H9 (cell line): ENCODE measurements at regions not wholly inside any gene's neighbourhood (a gene's known extent, or its start where the extent isn't known, plus 50 kb on each side); places are given as distances from the start of the nearest gene placed in this dataset.

ENCODE experiments used
- DNase-seq: peaks from one replicate; pipeline ENCODE4 v3.0.0-alpha.2; 2017
- H2AFZ ChIP-seq: one replicate; pipeline ENCODE4 v1.6.1; 2013; ENCODE audit warnings: mild to moderate bottlenecking, low read length, control low read depth, moderate library complexity
- H2AK5ac ChIP-seq: 2 replicates; pipeline ENCODE4 v1.6.1; 2013; ENCODE audit warnings: low read length, control low read depth, mixed read lengths; ENCODE audit not compliant: insufficient read length
- H2BK120ac ChIP-seq: one replicate; pipeline ENCODE4 v1.6.1; 2013; ENCODE audit warnings: low read depth, mild to moderate bottlenecking, low read length, control low read depth, inconsistent platforms; ENCODE audit not compliant: poor library complexity, severe bottlenecking
- H2BK12ac ChIP-seq: 2 replicates; pipeline ENCODE4 v1.6.1; 2013; ENCODE audit warnings: low read length, control low read depth, mixed read lengths, low read depth; ENCODE audit not compliant: insufficient read length
- H2BK15ac ChIP-seq: 2 replicates; pipeline ENCODE4 v1.6.1; 2013; ENCODE audit warnings: low read depth, low read length, control low read depth
- H2BK20ac ChIP-seq: one replicate; pipeline ENCODE4 v1.6.1; 2013; ENCODE audit warnings: low read depth, mild to moderate bottlenecking, low read length, control low read depth, inconsistent platforms; ENCODE audit not compliant: poor library complexity, severe bottlenecking
- H2BK5ac ChIP-seq: 2 replicates; pipeline ENCODE4 v1.6.1; 2013; ENCODE audit warnings: low read length, control low read depth, mixed read lengths; ENCODE audit not compliant: insufficient read length
- H3K14ac ChIP-seq: 2 replicates; pipeline ENCODE4 v1.6.1; 2013; ENCODE audit warnings: low read length, control low read depth; ENCODE audit not compliant: insufficient read depth
- H3K18ac ChIP-seq: 2 replicates; pipeline ENCODE4 v1.6.1; 2013; ENCODE audit warnings: low read depth, mild to moderate bottlenecking, mixed read lengths, low read length, control low read depth; ENCODE audit not compliant: insufficient read length
- H3K23ac ChIP-seq: 2 replicates; pipeline ENCODE4 v1.6.1; 2013; ENCODE audit warnings: low read length, control low read depth, mixed read lengths, low read depth; ENCODE audit not compliant: insufficient read length
- H3K23me2 ChIP-seq: 2 replicates; pipeline ENCODE4 v1.6.1; 2013; ENCODE audit warnings: low read depth, mild to moderate bottlenecking, mixed read lengths, low read length, control low read depth; ENCODE audit not compliant: insufficient read length, poor library complexity, severe bottlenecking
- H3K27ac ChIP-seq: 2 replicates; pipeline ENCODE4 v1.5.1; 2013; ENCODE audit warnings: low read length, control low read depth, mixed read lengths, low read depth; ENCODE audit not compliant: insufficient read length
- H3K27me3 ChIP-seq: 2 replicates; pipeline ENCODE4 v1.6.1; 2013; ENCODE audit warnings: low read length, control low read depth, inconsistent platforms; ENCODE audit not compliant: insufficient read depth
- H3K4ac ChIP-seq: 2 replicates; pipeline ENCODE4 v1.6.1; 2013; ENCODE audit warnings: low read depth, mild to moderate bottlenecking, control low read depth, inconsistent platforms, low read length, moderate library complexity
- H3K4me1 ChIP-seq: 2 replicates; pipeline ENCODE4 v1.6.1; 2013; ENCODE audit warnings: low read length, control low read depth, inconsistent platforms; ENCODE audit not compliant: insufficient read depth
- H3K4me2 ChIP-seq: 2 replicates; pipeline ENCODE4 v1.6.1; 2013; ENCODE audit warnings: low read length, control low read depth, mixed read lengths; ENCODE audit not compliant: insufficient read length, insufficient read depth
- H3K56ac ChIP-seq: 2 replicates; pipeline ENCODE4 v1.6.1; 2013; ENCODE audit warnings: low read depth, mild to moderate bottlenecking, mixed read lengths, low read length, control low read depth; ENCODE audit not compliant: insufficient read length
- H3K79me1 ChIP-seq: 2 replicates; pipeline ENCODE4 v1.6.1; 2013; ENCODE audit warnings: low read depth, mild to moderate bottlenecking, moderate library complexity, low read length, control low read depth, inconsistent platforms; ENCODE audit not compliant: insufficient read depth, poor library complexity, severe bottlenecking
- H3K79me2 ChIP-seq: 2 replicates; pipeline ENCODE4 v1.6.1; 2013; ENCODE audit warnings: low read length, control low read depth, inconsistent platforms; ENCODE audit not compliant: insufficient read depth
- H3K9ac ChIP-seq: 2 replicates; pipeline ENCODE4 v1.6.1; 2013; ENCODE audit warnings: low read length, control low read depth, mixed read lengths; ENCODE audit not compliant: insufficient read length; ENCODE audit errors: extremely low read depth
- H3K9me3 ChIP-seq: one replicate; pipeline ENCODE4 v1.6.1; 2013; ENCODE audit warnings: low read depth, low read length, inconsistent platforms; ENCODE audit not compliant: control insufficient read depth
- H3T11ph ChIP-seq: one replicate; pipeline ENCODE4 v1.6.1; 2013; ENCODE audit warnings: mild to moderate bottlenecking, low read length, control low read depth, inconsistent platforms
- H4K20me1 ChIP-seq: one replicate; pipeline ENCODE4 v1.6.1; 2013; ENCODE audit not compliant: control insufficient read depth, insufficient read length, insufficient read depth
- H4K5ac ChIP-seq: 2 replicates; pipeline ENCODE4 v1.6.1; 2013; ENCODE audit warnings: low read depth, mild to moderate bottlenecking, mixed read lengths, low read length, control low read depth; ENCODE audit not compliant: insufficient read length
- H4K8ac ChIP-seq: replicated peaks from 2 replicates; pipeline ENCODE4 v1.6.1; 2013; ENCODE audit warnings: low read length, control low read depth, mixed read lengths, low read depth; ENCODE audit not compliant: insufficient read length
- H4K91ac ChIP-seq: 2 replicates; pipeline ENCODE4 v1.6.1; 2013; ENCODE audit warnings: low read depth, mild to moderate bottlenecking, moderate library complexity, mixed read lengths, low read length, control low read depth; ENCODE audit not compliant: insufficient read length
- H3K27ac Mint-ChIP-seq, 3 experiments: 2 replicates in 2 of 3; 3 replicates in 1 of 3; pipeline ENCODE4 v1.8.0; 2020 to 2021; ENCODE audit warnings: mixed read lengths in 3 of 3, mild to moderate bottlenecking in 1 of 3, moderate library complexity in 1 of 3
- H3K27me3 Mint-ChIP-seq: 2 replicates; pipeline ENCODE4 v1.8.0; 2021; ENCODE audit warnings: low read depth, mild to moderate bottlenecking, moderate library complexity, mixed read lengths
- H3K36me3 Mint-ChIP-seq, 3 experiments: 2 replicates in 2 of 3; 3 replicates in 1 of 3; pipeline ENCODE4 v1.8.0; 2020 to 2021; ENCODE audit warnings: low read depth in 3 of 3, mixed read lengths in 3 of 3; ENCODE audit not compliant: insufficient read depth in 1 of 3
- H3K4me1 Mint-ChIP-seq, 2 experiments: 2 replicates each; pipeline ENCODE4 v1.8.0; 2020; ENCODE audit warnings: mixed read lengths in 2 of 2
- H3K4me3 Mint-ChIP-seq, 2 experiments: 2 replicates in 1 of 2; 3 replicates in 1 of 2; pipeline ENCODE4 v1.8.0; 2020 to 2021; ENCODE audit warnings: mild to moderate bottlenecking in 2 of 2, mixed read lengths in 2 of 2, moderate library complexity in 1 of 2
- H3K9me3 Mint-ChIP-seq, 2 experiments: 2 replicates in 1 of 2; 3 replicates in 1 of 2; pipeline ENCODE4 v1.8.0; 2020; ENCODE audit warnings: mild to moderate bottlenecking in 2 of 2, mixed read lengths in 2 of 2, moderate library complexity in 1 of 2
- CTCF ChIP-seq: fragments of 200-600 bp; sonication (generic); conservative IDR thresholded peaks from 3 replicates; pipeline ENCODE4 v1.8.0; 2021; ENCODE audit warnings: antibody characterized with exemption, mild to moderate bottlenecking
- WGBS: extraction: QIAGEN DNeasy Blood & Tissue Kit; methylation state at CpG from one replicate; pipeline ENCODE4 v1.1.7; 2013; ENCODE audit warnings: missing lambda C conversion rate, low lambda C conversion rate, mixed read lengths; ENCODE audit not compliant: insufficient read length; ENCODE audit errors: extremely low coverage; 5-methylcytosine and 5-hydroxymethylcytosine counted together

- Histone ChIP-seq H3K9ac (no peak overlapping the region), H3K79me1 (no peaks in the 10 kb centered on the region), H2BK5ac (no peak overlapping the region), H2BK15ac (no peak overlapping the region), H3K4ac (no peak overlapping the region), H3K23ac (no peak overlapping the region), H3K18ac (no peak overlapping the region), H3K27me3 (no peaks in the 10 kb centered on the region), H4K5ac (no peak overlapping the region), H3K27ac (no peak overlapping the region), H3K4me2 (no peak overlapping the region), H4K91ac (no peak overlapping the region), H3K79me2 (no peaks in the 10 kb centered on the region), H2AFZ (no peak overlapping the region), H4K20me1 (no peaks in the 10 kb centered on the region), H3K4me1 (0 out of 2 replicates have a peak, but pooled peaks cover 3% of the 10 kb centered on the region), H2AK5ac (no peak overlapping the region), H2BK20ac (no peak overlapping the region), H3K14ac (no peak overlapping the region), H3K9me3 (no peaks in the 10 kb centered on the region), H3K56ac (no peak overlapping the region), H2BK120ac (no peak overlapping the region), H2BK12ac (no peak overlapping the region), H3K23me2 (no peaks in the 10 kb centered on the region), H4K8ac (no peak overlapping the region), H3T11ph (no peak overlapping the region)
- H3K36me3 Mint-ChIP-seq = peaks cover 0 to 9% (median 0%) of the 10 kb centered on the region in 3 experiments; a peak in 3 of 7 replicates
- H3K27me3 Mint-ChIP-seq = peaks cover 6% of the 10 kb centered on the region
- H3K27ac Mint-ChIP-seq = no peak overlapping the region; a peak in 1 of 7 replicates
- TF ChIP-seq CTCF = no peak
- H3K4me1 Mint-ChIP-seq = peaks cover 39 to 41% of the 10 kb centered on the region in 2 experiments
- no CpG with 5 or more reads among the region's 2 CpGs for WGBS
- H3K4me3 Mint-ChIP-seq = no peak overlapping the region
- H3K9me3 Mint-ChIP-seq = peaks cover 3 to 4% of the 10 kb centered on the region in 2 experiments; a peak in 3 of 5 replicates
- DNase-seq = no peak
These were observed 117.4 kb upstream of the ARID1B start for GRCh38 chr6:156659822-156660198.
